ENCODE measurements at regions not wholly inside any gene's neighbourhood (a gene's known extent, or its start where the extent isn't known, plus 50 kb on each side); places are given as distances from the start of the nearest gene placed in this dataset.
A peak's percentile ranks its signal among the peaks of the same experiment; 100 is the strongest.

DNA sequence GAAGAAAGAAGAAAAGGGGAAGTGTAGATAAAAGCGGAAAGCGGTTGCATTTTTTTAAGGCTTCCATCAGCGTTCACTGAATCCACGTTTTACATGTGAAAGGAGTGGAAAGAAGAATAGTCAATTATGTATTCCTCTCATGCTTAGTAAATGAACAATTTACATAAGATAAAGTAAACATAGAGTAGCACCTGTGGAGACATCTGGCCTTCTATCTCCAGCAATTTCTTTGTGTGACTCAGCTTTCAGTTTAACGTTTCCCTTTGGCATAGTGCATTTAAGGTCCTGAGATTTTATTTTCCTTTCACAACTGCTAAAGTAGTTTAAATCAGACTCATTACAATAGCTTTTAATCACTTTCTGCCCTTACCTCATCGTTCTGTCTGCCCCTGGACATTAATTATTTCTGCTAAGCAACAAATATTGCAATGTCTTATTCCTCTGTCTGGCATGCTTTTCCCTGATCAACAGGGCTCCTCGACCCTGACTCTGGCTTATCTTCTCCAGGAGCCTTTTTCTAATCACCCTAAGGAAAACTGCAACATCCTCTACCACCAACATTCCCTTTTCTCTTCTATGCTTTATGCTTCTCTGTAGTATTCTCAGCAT is 383.5 kb upstream of the VWC2 start:
- Mint-ChIP-seq H3K9me3 (peaks cover 0 to 7% (median 5%) of the 10 kb centered on the region in 7 donors), H3K27me3 (ENCODE audit: low read depth in 3 of 3) (no peaks in the 10 kb centered on the region), H3K4me1 (peaks cover 3% of the 10 kb centered on the region), H3K27ac (peak overlapping the region in 1 of 7 donors; percentile 33), H3K4me3 (no peak overlapping the region), H3K36me3 (no peaks in the 10 kb centered on the region)
- H3K9me3 ChIP-seq (replicated peaks in 1 of 2; ENCODE audit: control insufficient read depth in 1 of 2, insufficient read depth in 1 of 2, low read length in 2 of 2): peaks cover 0 to 7% of the 10 kb centered on the region in 2 donors
- H3K4me2 ChIP-seq (replicated peaks; ENCODE audit: extremely low read depth, low read length, poor library complexity, severe bottlenecking): no peak overlapping the region
- no peaks in the 10 kb centered on the region for H3K4me1 ChIP-seq (ENCODE audit: control insufficient read depth in 1 of 2, insufficient read depth in 2 of 2, low read length in 2 of 2)
- DNase-seq: no peak
- H2AFZ ChIP-seq (ENCODE audit: insufficient read depth, low read depth, low read length, poor library complexity, severe bottlenecking): no peak overlapping the region
- H3K27ac ChIP-seq (ENCODE audit: low read depth in 1 of 2, low read length in 2 of 2): no peak overlapping the region
- no peaks in the 10 kb centered on the region for H4K20me1 ChIP-seq (ENCODE audit: insufficient read depth, low read length)
- no peaks in the 10 kb centered on the region for H3K36me3 ChIP-seq (replicated peaks in 1 of 2; ENCODE audit: control insufficient read depth in 1 of 2, insufficient read depth in 2 of 2, low read length in 2 of 2)
- no peak overlapping the region for H3K4me3 ChIP-seq (replicated peaks in 1 of 3; ENCODE audit: low read depth in 2 of 3, low read length in 3 of 3)
- no peak overlapping the region for H3K9ac ChIP-seq (ENCODE audit: insufficient read depth, low read length, poor library complexity, severe bottlenecking)
- intact Hi-C loops (cut with micrococcal nuclease): no loop called here
- 63% methylated on average over 3 of the region's 7 CpGs for WGBS (ENCODE audit: insufficient coverage)
- no peaks in the 10 kb centered on the region for H3K79me2 ChIP-seq (ENCODE audit: insufficient read depth, low read length)
- TF ChIP-seq, protein P1, sequence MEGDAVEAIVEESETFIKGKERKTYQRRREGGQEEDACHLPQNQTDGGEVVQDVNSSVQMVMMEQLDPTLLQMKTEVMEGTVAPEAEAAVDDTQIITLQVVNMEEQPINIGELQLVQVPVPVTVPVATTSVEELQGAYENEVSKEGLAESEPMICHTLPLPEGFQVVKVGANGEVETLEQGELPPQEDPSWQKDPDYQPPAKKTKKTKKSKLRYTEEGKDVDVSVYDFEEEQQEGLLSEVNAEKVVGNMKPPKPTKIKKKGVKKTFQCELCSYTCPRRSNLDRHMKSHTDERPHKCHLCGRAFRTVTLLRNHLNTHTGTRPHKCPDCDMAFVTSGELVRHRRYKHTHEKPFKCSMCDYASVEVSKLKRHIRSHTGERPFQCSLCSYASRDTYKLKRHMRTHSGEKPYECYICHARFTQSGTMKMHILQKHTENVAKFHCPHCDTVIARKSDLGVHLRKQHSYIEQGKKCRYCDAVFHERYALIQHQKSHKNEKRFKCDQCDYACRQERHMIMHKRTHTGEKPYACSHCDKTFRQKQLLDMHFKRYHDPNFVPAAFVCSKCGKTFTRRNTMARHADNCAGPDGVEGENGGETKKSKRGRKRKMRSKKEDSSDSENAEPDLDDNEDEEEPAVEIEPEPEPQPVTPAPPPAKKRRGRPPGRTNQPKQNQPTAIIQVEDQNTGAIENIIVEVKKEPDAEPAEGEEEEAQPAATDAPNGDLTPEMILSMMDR (IDR thresholded peaks at IDR 0.05): no peak
- no peaks in the 10 kb centered on the region for H3K27me3 ChIP-seq (ENCODE audit: control insufficient read depth in 2 of 2, insufficient read depth in 2 of 2, low read length in 2 of 2)

DNA sequence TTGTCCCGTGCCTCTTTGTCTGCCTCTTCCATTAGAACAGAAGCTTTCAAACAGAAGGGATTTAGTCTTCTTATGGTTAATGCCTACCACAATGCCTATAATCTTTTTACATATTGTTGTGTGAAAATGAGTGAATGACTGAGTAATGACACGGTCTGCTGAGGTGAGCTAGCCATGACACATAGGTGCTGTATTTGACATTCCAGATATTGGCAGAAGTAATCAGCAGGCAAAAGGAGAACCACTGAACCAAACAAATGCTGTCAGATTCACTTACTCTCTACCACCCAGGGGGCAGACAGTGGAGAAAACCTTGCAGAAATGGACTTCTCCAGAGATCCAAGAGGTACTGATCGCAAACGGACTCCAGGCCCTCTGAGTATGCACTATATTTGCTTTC is 377.2 kb upstream of the VWC2 start:
- H3K27ac ChIP-seq (ENCODE audit: low read depth in 1 of 2, low read length in 2 of 2): no peak overlapping the region
- no peaks in the 10 kb centered on the region for H3K79me2 ChIP-seq (ENCODE audit: insufficient read depth, low read length)
- no peak overlapping the region for H3K4me2 ChIP-seq (replicated peaks; ENCODE audit: extremely low read depth, low read length, poor library complexity, severe bottlenecking)
- H3K9me3 ChIP-seq (replicated peaks in 1 of 2; ENCODE audit: control insufficient read depth in 1 of 2, insufficient read depth in 1 of 2, low read length in 2 of 2): no peaks in the 10 kb centered on the region
- TF ChIP-seq, protein P1 (IDR thresholded peaks at IDR 0.05): no peak
- H3K4me1 Mint-ChIP-seq: peaks cover 3% of the 10 kb centered on the region
- H3K9me3 Mint-ChIP-seq: peaks cover 0 to 3% (median 0%) of the 10 kb centered on the region in 7 donors
- no peak overlapping the region for H3K9ac ChIP-seq (ENCODE audit: insufficient read depth, low read length, poor library complexity, severe bottlenecking)
- no peak overlapping the region for H3K27ac Mint-ChIP-seq
- no peak overlapping the region for H3K4me3 ChIP-seq (replicated peaks in 1 of 3; ENCODE audit: low read depth in 2 of 3, low read length in 3 of 3)
- H3K4me1 ChIP-seq (ENCODE audit: control insufficient read depth in 1 of 2, insufficient read depth in 2 of 2, low read length in 2 of 2): no peaks in the 10 kb centered on the region
- H3K27me3 Mint-ChIP-seq (ENCODE audit: low read depth in 3 of 3): peaks cover 0 to 1% (median 0%) of the 10 kb centered on the region in 3 donors
- H3K36me3 Mint-ChIP-seq: no peaks in the 10 kb centered on the region
- no peaks in the 10 kb centered on the region for H3K36me3 ChIP-seq (replicated peaks in 1 of 2; ENCODE audit: control insufficient read depth in 1 of 2, insufficient read depth in 2 of 2, low read length in 2 of 2)
- no peaks in the 10 kb centered on the region for H4K20me1 ChIP-seq (ENCODE audit: insufficient read depth, low read length)
- intact Hi-C loops (cut with micrococcal nuclease): no loop called here
- no peak overlapping the region for H2AFZ ChIP-seq (ENCODE audit: insufficient read depth, low read depth, low read length, poor library complexity, severe bottlenecking)
- WGBS (ENCODE audit: insufficient coverage): no CpG with 5 or more reads among the region's 4 CpGs
- no peaks in the 10 kb centered on the region for H3K27me3 ChIP-seq (ENCODE audit: control insufficient read depth in 2 of 2, insufficient read depth in 2 of 2, low read length in 2 of 2)
- DNase-seq: no peak
- H3K4me3 Mint-ChIP-seq: no peak overlapping the region
